Myocyte (in vitro differentiated cells): ENCODE measurements at regions not wholly inside any gene's neighbourhood (a gene's known extent, or its start where the extent isn't known, plus 50 kb on each side); places are given as distances from the start of the nearest gene placed in this dataset.
"Not testable (repeated sequence)": the region's sequence is repeated elsewhere in the genome, so short reads cannot be mapped to it uniquely, and the experiment has no call there.

Experiments used
- DNase-seq: peaks from one replicate; pipeline ENCODE4 v3.0.0-alpha.2; 2012; ENCODE audit warnings: low read depth

GRCh38 chr21:19228226-19228625 lies 824.6 kb upstream of the TMPRSS15 start:
- DNase-seq: no peak

DNA sequence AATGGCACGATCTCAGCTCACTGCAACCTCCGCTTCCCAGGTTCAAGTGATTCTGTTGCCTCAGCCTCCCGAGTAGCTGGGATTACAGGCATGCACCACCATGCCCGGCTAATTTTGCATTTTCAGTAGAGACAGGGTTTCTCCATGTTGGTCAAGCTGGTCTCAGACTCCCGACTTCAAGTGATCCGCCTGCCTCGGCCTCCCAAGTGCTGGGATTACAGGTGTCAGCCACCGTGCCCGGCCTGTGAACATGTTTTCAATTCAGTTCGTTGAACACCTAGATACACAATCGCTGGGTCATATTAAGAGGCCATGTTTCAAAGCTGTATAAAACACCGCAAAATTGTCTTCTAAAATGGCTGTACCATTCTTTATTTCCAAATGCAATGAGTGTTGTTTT lies 830.3 kb upstream of the TMPRSS15 start:
- DNase-seq: not testable (repeated sequence)

DNA sequence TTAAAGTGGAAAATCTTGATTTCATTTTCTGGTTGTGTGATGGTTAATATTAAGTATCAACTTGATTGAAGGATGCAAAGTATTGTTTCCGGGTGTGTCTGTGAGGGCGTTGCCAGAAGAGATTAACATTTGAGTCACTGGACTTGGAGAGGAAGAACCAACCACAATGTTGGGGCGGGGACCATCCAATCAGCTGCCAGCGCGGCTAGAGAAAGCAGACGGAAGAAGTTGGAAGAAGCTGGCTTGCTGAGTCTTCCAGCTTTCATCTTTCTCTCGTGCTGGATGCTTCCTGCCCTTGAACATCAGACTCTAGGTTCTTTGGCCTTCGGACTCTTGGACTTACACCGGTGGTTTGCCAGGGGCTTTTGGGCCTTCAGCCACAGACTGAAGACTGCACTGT lies 832.6 kb upstream of the TMPRSS15 start:
- no peak for DNase-seq

- no peak for DNase-seq
Observed at GRCh38 chr21:19237608-19238007, 834.0 kb upstream of the TMPRSS15 start.

- no peak for DNase-seq
Observed at GRCh38 chr21:19239696-19240095, 836.1 kb upstream of the TMPRSS15 start.

- no peak for DNase-seq
Observed at GRCh38 chr21:19244502-19245187, 841.1 kb upstream of the TMPRSS15 start.

- DNase-seq: no peak
Observed at GRCh38 chr21:19245188-19245580, 841.6 kb upstream of the TMPRSS15 start.

DNA sequence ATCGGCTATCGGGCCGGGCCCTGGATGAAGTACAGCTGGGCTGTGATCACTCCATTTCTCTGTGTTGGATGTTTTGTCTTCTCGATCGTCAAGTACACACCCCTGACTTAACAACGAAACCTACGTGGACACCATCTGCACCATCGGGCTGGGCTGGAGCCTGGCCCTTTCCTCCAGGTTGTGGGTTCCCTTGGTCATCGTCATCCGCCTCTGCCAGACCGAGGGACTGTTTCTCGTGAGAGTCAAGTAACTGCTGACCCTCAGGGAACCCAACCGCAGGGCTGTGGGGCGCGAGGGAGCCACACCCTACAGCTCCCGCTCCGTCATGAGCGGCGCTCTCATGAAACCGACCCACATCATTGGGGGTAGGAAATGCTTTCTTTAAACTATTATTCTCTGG lies 842.4 kb upstream of the TMPRSS15 start:
- DNase-seq: no peak

GRCh38 chr21:19256934-19257660 lies 853.5 kb upstream of the TMPRSS15 start:
- DNase-seq: no peak

GRCh38 chr21:19261731-19262376 lies 858.3 kb upstream of the TMPRSS15 start:
- DNase-seq: no peak

GRCh38 chr21:19266636-19267035 lies 863.1 kb upstream of the TMPRSS15 start:
- DNase-seq: no peak

DNA sequence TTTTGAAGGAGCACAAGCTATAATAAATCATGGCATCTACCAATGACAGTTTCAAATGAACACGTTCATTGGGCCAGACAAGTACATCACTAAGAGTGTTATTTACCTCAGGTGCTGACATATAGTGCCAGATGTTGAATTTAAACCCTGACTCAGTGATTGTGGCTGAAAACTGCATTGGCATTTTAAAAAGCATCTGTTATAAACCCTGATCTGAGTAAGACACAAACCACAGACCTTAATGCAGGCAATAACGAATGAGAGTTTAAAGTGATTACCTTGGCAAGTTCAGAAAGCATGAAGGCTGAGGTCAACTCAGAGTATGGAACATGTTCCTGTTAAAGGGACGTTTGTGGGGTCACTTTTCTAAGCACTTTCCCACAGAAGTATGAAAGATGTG lies 865.1 kb upstream of the TMPRSS15 start:
- no peak for DNase-seq

- no peak for DNase-seq
Observed at GRCh38 chr21:19275065-19275464, 871.5 kb upstream of the TMPRSS15 start.

DNA sequence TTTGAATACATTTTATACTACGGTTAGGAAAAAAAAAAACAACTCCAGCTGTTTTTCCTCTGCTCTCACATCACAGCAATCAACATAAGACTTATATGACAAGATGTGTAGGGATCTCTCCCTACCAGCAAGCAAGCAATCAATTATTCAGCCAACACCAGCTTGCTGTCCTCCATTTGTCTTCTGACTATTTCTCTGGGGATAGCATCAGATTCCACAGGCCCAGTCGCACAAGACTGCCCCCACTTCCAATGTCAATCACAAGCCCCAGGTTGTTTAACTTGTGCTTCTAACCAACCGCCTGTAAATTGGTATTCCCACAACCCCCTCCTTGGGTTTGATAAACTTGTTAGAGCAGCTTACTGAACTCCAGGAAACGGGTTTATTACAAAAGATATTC lies 873.1 kb upstream of the TMPRSS15 start:
- no peak for DNase-seq

DNA sequence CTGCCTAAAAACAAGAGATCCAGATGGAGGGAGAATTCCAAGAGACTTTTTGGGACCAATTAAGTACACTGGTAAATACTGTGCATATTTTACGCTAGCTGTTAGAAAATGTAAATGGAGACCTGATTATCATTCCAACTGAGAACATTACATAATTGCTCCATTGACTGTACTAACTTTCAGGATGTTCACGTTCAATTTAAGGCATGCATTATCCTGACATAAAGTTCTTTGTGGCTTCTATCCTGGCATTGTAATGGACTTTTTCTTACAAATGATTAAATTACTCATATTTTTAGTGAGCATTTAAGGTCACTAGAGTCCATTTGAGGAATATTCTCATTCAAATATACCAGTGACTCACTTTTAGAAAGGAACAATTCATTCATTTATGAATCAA lies 883.3 kb upstream of the TMPRSS15 start:
- no peak for DNase-seq

GRCh38 chr21:19290328-19290727 lies 886.7 kb upstream of the TMPRSS15 start:
- no peak for DNase-seq

DNA sequence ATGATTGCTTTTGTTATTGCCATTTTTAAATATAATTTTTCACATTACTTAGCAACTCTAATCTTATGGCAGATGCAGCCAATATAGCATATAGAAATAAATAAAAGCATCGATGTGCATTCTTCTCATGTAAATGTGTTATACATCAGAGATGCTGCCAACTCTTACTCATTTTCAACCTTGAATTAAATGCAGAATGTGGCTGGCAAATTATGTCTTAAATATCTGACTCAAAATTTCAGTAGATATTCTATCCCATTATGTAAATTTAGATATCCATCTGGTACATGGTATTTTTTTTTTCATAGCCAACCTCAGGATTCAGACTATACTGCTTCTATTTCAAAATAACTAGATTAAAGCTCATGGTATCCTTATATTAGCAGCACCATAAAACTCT lies 916.7 kb upstream of the TMPRSS15 start:
- DNase-seq: no peak

- no peak for DNase-seq
Observed at GRCh38 chr21:19321688-19322087, 918.1 kb upstream of the TMPRSS15 start.

GRCh38 chr21:19322360-19322759 lies 918.8 kb upstream of the TMPRSS15 start:
- DNase-seq: no peak

DNA sequence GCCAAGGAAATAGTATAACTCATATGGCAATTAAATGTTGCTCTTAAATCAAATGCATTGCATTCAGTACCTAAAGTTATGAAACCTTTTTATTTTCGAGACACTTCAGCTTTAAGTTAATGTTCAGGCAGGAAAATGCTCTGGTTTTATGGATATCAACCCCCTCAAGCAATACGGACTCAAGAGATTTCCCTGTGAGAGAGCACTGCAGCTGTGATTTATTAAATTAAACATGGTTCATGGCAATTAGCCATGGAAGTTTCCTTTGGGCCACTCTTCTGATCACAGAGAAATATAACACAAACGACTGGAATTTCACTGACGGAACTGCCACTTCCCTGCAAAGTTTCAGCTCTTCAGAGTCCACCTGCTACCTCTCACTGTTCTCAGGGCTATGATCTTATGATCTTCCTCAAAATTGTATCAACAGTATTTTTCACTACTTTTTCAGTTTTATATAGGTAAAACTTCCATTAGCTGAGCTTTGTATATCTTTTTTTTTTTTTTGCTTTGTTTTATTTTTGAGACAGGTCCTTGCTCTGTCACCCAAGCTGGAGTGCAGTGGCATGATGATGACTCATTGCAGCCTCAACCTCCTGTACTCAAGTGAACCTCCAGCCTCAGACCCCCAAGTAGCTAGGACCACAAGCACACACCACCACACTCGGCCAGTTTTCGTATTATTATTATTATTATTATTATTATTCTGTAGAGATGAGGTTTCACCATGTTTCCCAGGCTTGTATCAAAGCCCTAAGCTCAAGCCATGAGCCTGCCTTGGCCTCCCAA lies 923.1 kb upstream of the TMPRSS15 start:
- no peak for DNase-seq

DNA sequence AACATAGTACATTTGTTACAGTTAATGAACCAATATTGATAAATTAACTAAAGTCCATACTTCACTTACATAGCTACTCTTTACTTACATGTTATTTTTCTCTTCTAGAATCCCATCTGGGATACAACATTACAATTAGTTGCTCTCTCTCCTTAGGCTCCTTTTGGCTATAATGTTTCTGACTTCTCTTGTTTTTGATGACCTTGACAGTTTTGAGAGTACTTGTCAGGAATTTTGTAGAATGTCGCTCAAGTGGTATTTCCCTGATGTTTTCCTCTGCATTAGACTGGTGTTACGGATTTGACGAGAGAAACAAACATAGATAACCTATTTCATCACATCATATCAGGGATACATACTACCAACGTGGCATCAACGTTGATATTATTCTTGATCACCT lies 925.4 kb upstream of the TMPRSS15 start:
- no peak for DNase-seq

DNA sequence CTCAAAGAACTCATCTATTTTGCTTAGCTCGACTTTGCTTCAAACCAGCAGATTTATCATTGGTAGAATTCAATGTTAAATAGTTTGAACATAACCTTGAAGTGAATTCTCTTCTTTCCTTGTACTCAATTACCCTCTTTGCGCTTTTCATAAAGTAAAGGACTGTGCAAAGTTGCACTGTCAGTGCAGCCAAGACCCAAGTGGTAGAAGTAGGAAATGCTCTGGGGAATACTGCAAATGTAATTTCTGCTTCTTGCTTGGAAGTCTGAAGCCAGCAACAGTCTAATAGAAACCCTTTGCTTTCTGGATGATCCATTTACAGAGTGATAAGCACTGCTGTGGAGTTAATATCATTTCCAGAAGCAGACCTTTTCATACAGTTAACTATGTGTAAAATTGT lies 936.7 kb upstream of the TMPRSS15 start:
- DNase-seq: no peak
